Ectodermal cell (in vitro differentiated cells): ENCODE measurements at regions not wholly inside any gene's neighbourhood (a gene's known extent, or its start where the extent isn't known, plus 50 kb on each side); places are given as distances from the start of the nearest gene placed in this dataset.

Experiments
- H3K27ac ChIP-seq: 2 replicates; pipeline ENCODE4 v1.7.0; 2013; ENCODE audit warnings: mild to moderate bottlenecking, low read depth, low read length; ENCODE audit not compliant: insufficient read depth, poor library complexity, severe bottlenecking
- H3K27me3 ChIP-seq: 2 replicates; pipeline ENCODE4 v1.7.0; 2013; ENCODE audit warnings: mild to moderate bottlenecking, low read length; ENCODE audit not compliant: insufficient read depth, control insufficient read depth, poor library complexity, severe bottlenecking
- H3K36me3 ChIP-seq: one replicate; pipeline ENCODE4 v1.7.0; 2013; ENCODE audit warnings: low read length; ENCODE audit not compliant: control insufficient read depth, insufficient read depth
- H3K4me1 ChIP-seq: one replicate; pipeline ENCODE4 v1.7.0; 2013; ENCODE audit warnings: low read length; ENCODE audit not compliant: control insufficient read depth, insufficient read depth
- H3K4me3 ChIP-seq: 2 replicates; pipeline ENCODE4 v1.7.0; 2013; ENCODE audit warnings: low read depth, low read length, control low read depth; ENCODE audit not compliant: insufficient read depth
- H3K9me3 ChIP-seq: 2 replicates; pipeline ENCODE4 v1.7.0; 2013; ENCODE audit warnings: mild to moderate bottlenecking, low read length, moderate library complexity; ENCODE audit not compliant: control insufficient read depth
- WGBS, 2 experiments: methylation state at CpG; one replicate each; pipeline ENCODE4 v1.1.7; 2013; ENCODE audit warnings: missing lambda C conversion rate in 2 of 2; 5-methylcytosine and 5-hydroxymethylcytosine counted together

GRCh38 chr14:40122968-40123648, 690.9 kb upstream of the FBXO33 start:
- H3K4me1 ChIP-seq = no peaks in the 10 kb centered on the region
- H3K9me3 ChIP-seq = no peaks in the 10 kb centered on the region
- H3K27me3 ChIP-seq = no peaks in the 10 kb centered on the region
- H3K27ac ChIP-seq = no peak overlapping the region
- WGBS, 2 experiments = 35 to 38% methylated on average over 2 of the region's 2 CpGs
- no peak overlapping the region for H3K4me3 ChIP-seq
- H3K36me3 ChIP-seq = no peaks in the 10 kb centered on the region

- Histone ChIP-seq H3K27ac (no peak overlapping the region), H3K4me1 (no peaks in the 10 kb centered on the region), H3K27me3 (no peaks in the 10 kb centered on the region), H3K9me3 (no peaks in the 10 kb centered on the region), H3K4me3 (no peak overlapping the region), H3K36me3 (no peaks in the 10 kb centered on the region)
- WGBS, 2 experiments = 88% methylated on average over 1 of the region's 2 CpGs; no CpG with 5 or more reads in 1 of the 2 experiments
These were observed 687.5 kb upstream of the FBXO33 start for GRCh38 chr14:40119765-40120164.

- H3K4me3 ChIP-seq = no peak overlapping the region
- 70 to 72% methylated on average over 4 of the region's 4 CpGs for WGBS, 2 experiments
- no peaks in the 10 kb centered on the region for H3K4me1 ChIP-seq
- H3K27me3 ChIP-seq = no peaks in the 10 kb centered on the region
- H3K9me3 ChIP-seq = no peaks in the 10 kb centered on the region
- no peak overlapping the region for H3K27ac ChIP-seq
- H3K36me3 ChIP-seq = no peaks in the 10 kb centered on the region
These were observed 687.1 kb upstream of the FBXO33 start for GRCh38 chr14:40119321-40119720.

- Histone ChIP-seq H3K27me3 (no peaks in the 10 kb centered on the region), H3K36me3 (no peaks in the 10 kb centered on the region), H3K4me1 (no peaks in the 10 kb centered on the region), H3K27ac (no peak overlapping the region), H3K4me3 (no peak overlapping the region), H3K9me3 (no peaks in the 10 kb centered on the region)
- WGBS, 2 experiments = 100% methylated on average over 1 of the region's 1 CpG
These were observed 683.4 kb upstream of the FBXO33 start for GRCh38 chr14:40115583-40115982.

- Histone ChIP-seq H3K4me3 (no peak overlapping the region), H3K9me3 (no peaks in the 10 kb centered on the region), H3K27me3 (no peaks in the 10 kb centered on the region), H3K4me1 (no peaks in the 10 kb centered on the region), H3K36me3 (no peaks in the 10 kb centered on the region), H3K27ac (no peak overlapping the region)
These were observed 681.4 kb upstream of the FBXO33 start for GRCh38 chr14:40113671-40114070.

GRCh38 chr14:40100544-40101196, 668.4 kb upstream of the FBXO33 start:
- no peak overlapping the region for H3K4me3 ChIP-seq
- no peaks in the 10 kb centered on the region for H3K4me1 ChIP-seq
- H3K27me3 ChIP-seq = no peaks in the 10 kb centered on the region
- WGBS, 2 experiments = 76 to 83% methylated on average over 1 of the region's 1 CpG
- H3K27ac ChIP-seq = no peak overlapping the region
- no peaks in the 10 kb centered on the region for H3K9me3 ChIP-seq
- no peaks in the 10 kb centered on the region for H3K36me3 ChIP-seq

GRCh38 chr14:40099316-40099715, 667.1 kb upstream of the FBXO33 start:
- no peak overlapping the region for H3K4me3 ChIP-seq

GRCh38 chr14:40098468-40098867, 666.2 kb upstream of the FBXO33 start:
- H3K36me3 ChIP-seq = no peaks in the 10 kb centered on the region
- no peak overlapping the region for H3K4me3 ChIP-seq
- no peaks in the 10 kb centered on the region for H3K27me3 ChIP-seq
- H3K4me1 ChIP-seq = no peaks in the 10 kb centered on the region
- H3K9me3 ChIP-seq = no peaks in the 10 kb centered on the region
- H3K27ac ChIP-seq = no peak overlapping the region
- no CpG with 5 or more reads among the region's 3 CpGs for WGBS, 2 experiments

More at GRCh38 chr14:40099316-40099715, 667.1 kb upstream of the FBXO33 start:
- no peaks in the 10 kb centered on the region for H3K36me3 ChIP-seq
- no peaks in the 10 kb centered on the region for H3K9me3 ChIP-seq
- no peaks in the 10 kb centered on the region for H3K27me3 ChIP-seq
- H3K27ac ChIP-seq = no peak overlapping the region
- H3K4me1 ChIP-seq = no peaks in the 10 kb centered on the region
- 83 to 86% methylated on average over 2 of the region's 2 CpGs for WGBS, 2 experiments

GRCh38 chr14:40096968-40097367, 664.7 kb upstream of the FBXO33 start:
- Histone ChIP-seq H3K4me3 (no peak overlapping the region), H3K9me3 (no peaks in the 10 kb centered on the region), H3K27ac (no peak overlapping the region), H3K4me1 (no peaks in the 10 kb centered on the region), H3K36me3 (no peaks in the 10 kb centered on the region), H3K27me3 (no peaks in the 10 kb centered on the region)

GRCh38 chr14:40093800-40094199, 661.6 kb upstream of the FBXO33 start:
- Histone ChIP-seq H3K27ac (no peak overlapping the region), H3K9me3 (no peaks in the 10 kb centered on the region), H3K36me3 (no peaks in the 10 kb centered on the region), H3K27me3 (no peaks in the 10 kb centered on the region), H3K4me1 (no peaks in the 10 kb centered on the region), H3K4me3 (no peak overlapping the region)
- 100% methylated on average over 1 of the region's 1 CpG; no CpG with 5 or more reads in 1 of the 2 experiments for WGBS, 2 experiments
